GM23248 (cell line): ENCODE measurements at regions not wholly inside any gene's neighbourhood (a gene's known extent, or its start where the extent isn't known, plus 50 kb on each side); places are given as distances from the start of the nearest gene placed in this dataset.

Source experiments
- DNase-seq: peaks from one replicate; pipeline ENCODE4 v3.0.0-alpha.2; 2015
- H2AFZ ChIP-seq: fragments of 200-600 bp; sonication (generic); 2 replicates; pipeline ENCODE4 v1.6.1; 2016; ENCODE audit warnings: antibody characterized with exemption
- H3F3A ChIP-seq: fragments of 200-600 bp; sonication (generic); 2 replicates; pipeline ENCODE4 v1.6.1; 2016; ENCODE audit warnings: mild to moderate bottlenecking, antibody characterized with exemption, mixed run types; ENCODE audit not compliant: insufficient read depth
- H3K27ac ChIP-seq: fragments of 200-600 bp; sonication (generic); 2 replicates; pipeline ENCODE4 v1.5.1; 2016; ENCODE audit warnings: mild to moderate bottlenecking
- H3K27me3 ChIP-seq: fragments of 200-600 bp; sonication (generic); replicated peaks from 2 replicates; pipeline ENCODE4 v1.6.1; 2016; ENCODE audit warnings: mild to moderate bottlenecking; ENCODE audit not compliant: insufficient read depth
- H3K36me3 ChIP-seq: fragments of 200-600 bp; sonication (generic); 2 replicates; pipeline ENCODE4 v1.6.1; 2016; ENCODE audit warnings: low read depth, mild to moderate bottlenecking
- H3K4me1 ChIP-seq: fragments of 200-600 bp; sonication (generic); 2 replicates; pipeline ENCODE4 v1.6.1; 2016; ENCODE audit warnings: mild to moderate bottlenecking; ENCODE audit not compliant: insufficient read depth
- H3K4me2 ChIP-seq: fragments of 200-600 bp; sonication (generic); one replicate; pipeline ENCODE4 v1.6.1; 2016; ENCODE audit warnings: mild to moderate bottlenecking; ENCODE audit not compliant: unreplicated experiment
- H3K4me3 ChIP-seq: fragments of 200-600 bp; sonication (generic); 2 replicates; pipeline ENCODE4 v1.5.1; 2016; ENCODE audit warnings: mild to moderate bottlenecking
- H3K79me2 ChIP-seq: fragments of 200-600 bp; sonication (generic); 2 replicates; pipeline ENCODE4 v1.6.1; 2016; ENCODE audit warnings: mild to moderate bottlenecking; ENCODE audit not compliant: insufficient read depth
- H3K9ac ChIP-seq: fragments of 200-600 bp; sonication (generic); 2 replicates; pipeline ENCODE4 v1.6.1; 2016; ENCODE audit warnings: mild to moderate bottlenecking
- H3K9me2 ChIP-seq: fragments of 200-600 bp; sonication (generic); 2 replicates; pipeline ENCODE4 v1.6.1; 2016; ENCODE audit warnings: mixed run types, mild to moderate bottlenecking, moderate library complexity; ENCODE audit not compliant: insufficient read depth
- H3K9me3 ChIP-seq: fragments of 200-600 bp; sonication (generic); one replicate; pipeline ENCODE4 v1.6.1; 2017; ENCODE audit warnings: low read depth
- H4K20me1 ChIP-seq: fragments of 200-600 bp; sonication (generic); 2 replicates; pipeline ENCODE4 v1.6.0; 2016; ENCODE audit not compliant: insufficient read depth
- EZH2 ChIP-seq: fragments of 200-600 bp; sonication (generic); IDR thresholded peaks from 2 replicates; pipeline ENCODE4 v1.6.1; 2018; ENCODE audit warnings: antibody characterized with exemption, mild to moderate bottlenecking; ENCODE audit not compliant: insufficient read depth, poor library complexity, severe bottlenecking
- EZH2phosphoT487 ChIP-seq: fragments of 200-600 bp; sonication (generic); IDR thresholded peaks from 2 replicates; pipeline ENCODE4 v1.6.1; 2018; ENCODE audit warnings: antibody characterized with exemption, moderate library complexity, mild to moderate bottlenecking, low read depth; ENCODE audit not compliant: insufficient read depth
- WGBS, 2 experiments: methylation state at CpG; one replicate each; pipeline ENCODE4 v1.1.6; 2015 to 2017; ENCODE audit warnings: low lambda C conversion rate in 2 of 2, low coverage in 1 of 2; ENCODE audit errors: missing lambda C conversion rate in 2 of 2; 5-methylcytosine and 5-hydroxymethylcytosine counted together
- in situ Hi-C: fragments of 300-500 bp; cut with MboI; formaldehyde crosslinking; loops from 2 replicates; pipeline ENCODE4 v1.15.0; 2020

GRCh38 chr10:44006771-44007170, 358.1 kb upstream of the ZNF32 start:
- H2AFZ ChIP-seq = no peak overlapping the region
- no peaks in the 10 kb centered on the region for H3K79me2 ChIP-seq
- TF ChIP-seq EZH2 (no peak), EZH2phosphoT487 (no peak)
- 100% methylated on average over 1 of the region's 1 CpG for WGBS, 2 experiments
- H3K27ac ChIP-seq = no peak overlapping the region
- H4K20me1 ChIP-seq = no peaks in the 10 kb centered on the region
- no peaks in the 10 kb centered on the region for H3K9me2 ChIP-seq
- in situ Hi-C loops = no loop called here
- no peaks in the 10 kb centered on the region for H3F3A ChIP-seq
- no peak overlapping the region for H3K9ac ChIP-seq
- no peaks in the 10 kb centered on the region for H3K36me3 ChIP-seq
- DNase-seq = peak; percentile 17
- no peaks in the 10 kb centered on the region for H3K27me3 ChIP-seq
- no peaks in the 10 kb centered on the region for H3K4me1 ChIP-seq
- H3K4me3 ChIP-seq = no peak overlapping the region
- no peak overlapping the region for H3K4me2 ChIP-seq
- H3K9me3 ChIP-seq = no peaks in the 10 kb centered on the region

- Histone ChIP-seq H3K9ac (no peak overlapping the region), H3K9me3 (no peaks in the 10 kb centered on the region), H3K4me3 (no peak overlapping the region), H3K27me3 (no peaks in the 10 kb centered on the region), H3K4me2 (no peak overlapping the region), H3K36me3 (no peaks in the 10 kb centered on the region), H3K9me2 (no peaks in the 10 kb centered on the region), H2AFZ (no peak overlapping the region), H3F3A (no peaks in the 10 kb centered on the region), H4K20me1 (no peaks in the 10 kb centered on the region), H3K79me2 (no peaks in the 10 kb centered on the region), H3K27ac (no peak overlapping the region), H3K4me1 (no peaks in the 10 kb centered on the region)
- DNase-seq = no peak
- 92 to 96% methylated on average over 12 of the region's 12 CpGs for WGBS, 2 experiments
- in situ Hi-C loops = no loop called here
- no peak for TF ChIP-seq EZH2
- TF ChIP-seq EZH2phosphoT487 = no peak
These were observed 357.1 kb upstream of the ZNF32 start for GRCh38 chr10:44005788-44006099.

GRCh38 chr10:44004913-44005787, 356.5 kb upstream of the ZNF32 start:
- Histone ChIP-seq H3K4me2 (no peak overlapping the region), H3K27me3 (no peaks in the 10 kb centered on the region), H3K79me2 (no peaks in the 10 kb centered on the region), H4K20me1 (no peaks in the 10 kb centered on the region), H3K9me2 (no peaks in the 10 kb centered on the region), H3K9me3 (no peaks in the 10 kb centered on the region), H3K9ac (no peak overlapping the region), H2AFZ (no peak overlapping the region), H3K4me3 (no peak overlapping the region), H3K4me1 (no peaks in the 10 kb centered on the region), H3K36me3 (no peaks in the 10 kb centered on the region), H3F3A (no peaks in the 10 kb centered on the region), H3K27ac (no peak overlapping the region)
- no peak for DNase-seq
- WGBS, 2 experiments = 91% methylated on average over 43 of the region's 43 CpGs
- TF ChIP-seq EZH2phosphoT487 = no peak
- TF ChIP-seq EZH2 = no peak
- in situ Hi-C loops = no loop called here

GRCh38 chr10:43998021-43998809, 349.5 kb upstream of the ZNF32 start:
- Histone ChIP-seq H3K79me2 (no peaks in the 10 kb centered on the region), H3K9me3 (no peaks in the 10 kb centered on the region), H3K4me1 (peaks cover 17% of the 10 kb centered on the region), H2AFZ (0 out of 2 replicates have a peak overlapping the region, but pooled peaks have one; percentile 4), H3K27me3 (no peaks in the 10 kb centered on the region), H3K4me3 (no peak overlapping the region), H3K27ac (no peak overlapping the region), H3K9me2 (0 out of 2 replicates have a peak, but pooled peaks cover 5% of the 10 kb centered on the region), H4K20me1 (no peaks in the 10 kb centered on the region), H3K9ac (no peak overlapping the region), H3F3A (peaks cover 12% of the 10 kb centered on the region), H3K36me3 (no peaks in the 10 kb centered on the region), H3K4me2 (peak overlapping the region; percentile 38)
- in situ Hi-C loops = no loop called here
- TF ChIP-seq EZH2phosphoT487 (no peak), EZH2 (no peak)
- 6 to 25% methylated on average over 4 of the region's 4 CpGs for WGBS, 2 experiments
- DNase-seq = peak; percentile 67
